ENCODE measurements at regions not wholly inside any gene's neighbourhood (a gene's known extent, or its start where the extent isn't known, plus 50 kb on each side); places are given as distances from the start of the nearest gene placed in this dataset.

DNA sequence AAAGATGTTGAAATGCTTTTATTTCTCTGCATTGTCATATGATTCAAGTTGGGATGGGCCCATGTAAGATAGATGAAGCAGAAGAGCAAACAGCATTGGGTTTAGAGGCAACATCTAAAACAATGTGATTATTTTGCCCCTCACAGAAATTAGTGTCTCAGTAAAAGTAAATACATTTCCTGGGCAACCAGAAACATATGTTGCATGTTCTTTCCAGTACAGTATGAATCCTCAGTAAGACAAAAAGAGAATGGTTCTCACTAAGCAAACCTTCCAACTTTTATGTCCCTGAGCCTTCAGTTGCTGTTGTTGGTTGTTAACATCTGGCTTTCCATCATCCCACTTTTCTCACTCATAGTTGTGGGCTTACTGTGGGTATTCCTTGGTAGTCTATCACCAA lies 222.5 kb upstream of the PRPS1L1 start:
- DNase-seq (ENCODE audit: low spot score) = no peak

GRCh38 chr7:18257711-18258110 lies 230.1 kb upstream of the PRPS1L1 start:
- DNase-seq (ENCODE audit: low spot score) = no peak

DNA sequence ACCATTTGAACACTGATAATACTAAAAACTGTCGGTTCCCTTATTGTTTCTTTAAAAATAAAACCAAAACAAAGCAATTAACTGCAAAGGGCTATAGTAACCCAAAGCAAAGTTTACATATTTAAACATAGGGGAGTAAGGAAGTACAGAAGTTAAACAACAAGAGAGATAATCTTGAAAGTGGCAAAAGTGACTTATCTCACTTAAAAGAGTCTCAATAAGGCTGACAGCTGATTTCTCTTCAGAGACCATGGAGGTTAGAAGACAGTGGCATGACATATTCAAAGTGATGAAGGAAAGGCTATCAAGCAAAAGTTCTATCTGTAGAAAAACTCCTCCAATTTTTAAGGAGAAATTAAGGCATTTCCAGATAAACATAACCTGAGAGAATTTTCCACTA lies 233.5 kb upstream of the HDAC9 start:
- DNase-seq (ENCODE audit: low spot score) = no peak

GRCh38 chr7:18265611-18266281 lies 229.8 kb upstream of the HDAC9 start:
- no peak for DNase-seq (ENCODE audit: low spot score)

DNA sequence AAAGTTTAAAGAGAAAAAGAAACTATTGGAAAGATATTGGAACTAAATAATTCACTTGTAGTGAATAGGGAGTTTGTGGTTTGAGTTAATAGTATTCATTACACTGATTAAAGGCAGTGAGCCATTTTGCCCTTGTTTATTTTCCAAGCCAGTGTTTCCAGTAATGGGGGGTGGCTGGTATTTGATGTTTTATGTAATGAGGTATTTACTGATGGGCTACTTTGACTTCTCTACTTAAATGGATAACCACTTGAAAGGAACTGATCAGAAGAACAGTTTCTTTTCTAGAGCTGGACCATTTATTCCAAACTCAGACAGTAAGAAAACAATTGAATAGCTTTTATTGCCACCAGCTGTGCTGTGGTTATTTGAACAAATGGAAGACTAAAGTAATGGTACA lies 227.0 kb upstream of the HDAC9 start:
- no peak for DNase-seq (ENCODE audit: low spot score)

DNA sequence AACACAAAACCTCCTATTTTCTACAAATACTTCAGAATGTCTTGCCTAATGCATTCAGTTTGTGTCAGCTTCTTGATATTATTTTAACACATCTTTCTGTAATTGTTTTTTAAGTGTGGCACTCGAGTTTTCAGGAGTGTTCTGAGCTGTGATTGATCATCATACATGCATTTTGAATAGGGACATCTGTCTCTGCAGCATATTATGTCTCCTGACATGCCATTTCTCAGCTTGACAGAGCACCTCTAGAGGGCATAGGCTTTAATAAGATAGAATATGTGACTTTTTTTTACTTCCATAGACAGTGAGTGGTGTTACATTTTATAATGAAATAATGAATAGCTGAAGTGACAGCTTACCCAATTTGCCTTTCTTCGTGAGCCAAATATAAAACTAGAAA lies 219.2 kb upstream of the HDAC9 start:
- no peak for DNase-seq (ENCODE audit: low spot score)

DNA sequence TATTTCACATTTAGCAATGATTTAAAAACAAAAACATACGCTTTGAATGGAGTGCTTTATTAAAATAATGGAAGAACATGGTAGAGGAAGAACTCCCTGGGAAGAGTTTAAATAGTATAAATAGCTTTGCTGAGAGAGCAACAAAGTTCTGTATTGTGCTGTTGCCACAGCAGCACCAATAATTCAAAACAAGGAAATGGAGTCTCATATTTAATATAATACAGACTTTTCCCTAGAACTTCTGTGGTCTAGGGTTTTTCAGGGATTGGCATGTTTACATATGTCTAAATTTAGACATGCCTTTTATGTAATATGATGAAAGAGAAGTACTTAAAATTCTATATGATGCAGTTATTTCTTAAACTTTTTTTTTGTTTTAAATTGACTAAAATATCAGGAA lies 217.2 kb upstream of the HDAC9 start:
- DNase-seq (ENCODE audit: low spot score) = no peak

- DNase-seq (ENCODE audit: low spot score) = no peak
These were observed 212.5 kb upstream of the HDAC9 start for GRCh38 chr7:18283045-18283444.

- no peak for DNase-seq (ENCODE audit: low spot score)
These were observed 208.1 kb upstream of the HDAC9 start for GRCh38 chr7:18287482-18287881.

DNA sequence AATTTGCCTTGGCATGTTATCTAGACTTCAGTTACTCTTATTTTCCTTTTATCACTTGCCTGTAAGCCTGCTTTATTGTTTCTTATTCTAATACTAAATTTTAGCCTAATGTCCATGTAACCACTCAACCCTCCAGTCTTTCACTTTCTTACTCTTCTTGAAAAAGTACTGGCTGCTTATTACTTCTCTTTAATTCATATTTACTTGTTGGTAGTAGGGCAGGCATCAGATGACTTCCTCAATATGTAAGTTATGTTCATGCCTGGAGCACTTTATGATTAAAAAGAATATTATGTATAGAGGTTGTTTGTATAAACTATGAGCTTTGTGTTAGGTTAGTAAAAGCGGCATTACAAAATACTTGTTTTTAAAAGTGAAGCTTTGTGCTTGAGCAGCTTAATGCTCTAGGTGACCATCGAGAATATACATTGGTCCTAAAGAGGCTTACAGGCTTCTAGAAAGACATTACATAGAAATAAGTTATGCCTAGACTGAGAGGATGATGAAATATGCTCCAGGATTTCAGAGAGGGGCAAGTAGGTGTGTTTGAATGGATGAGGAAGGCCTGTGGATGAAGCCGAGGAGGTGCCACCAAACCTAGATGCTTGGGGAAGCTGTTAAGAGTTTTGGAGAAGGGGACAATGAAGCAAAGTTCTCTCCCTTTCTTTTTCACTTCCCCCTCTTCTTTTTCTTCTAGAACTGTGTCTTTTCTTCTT lies 207.1 kb upstream of the HDAC9 start:
- no peak for DNase-seq (ENCODE audit: low spot score)

- no peak for DNase-seq (ENCODE audit: low spot score)
These were observed 205.8 kb upstream of the HDAC9 start for GRCh38 chr7:18289788-18290187.

- DNase-seq (ENCODE audit: low spot score) = no peak
These were observed 205.3 kb upstream of the HDAC9 start for GRCh38 chr7:18290223-18290622.

- DNase-seq (ENCODE audit: low spot score) = no peak
These were observed 204.7 kb upstream of the HDAC9 start for GRCh38 chr7:18290865-18291264.

GRCh38 chr7:18292584-18292983 lies 203.0 kb upstream of the HDAC9 start:
- no peak for DNase-seq (ENCODE audit: low spot score)

- no peak for DNase-seq (ENCODE audit: low spot score)
These were observed 201.8 kb upstream of the HDAC9 start for GRCh38 chr7:18293759-18294158.

DNA sequence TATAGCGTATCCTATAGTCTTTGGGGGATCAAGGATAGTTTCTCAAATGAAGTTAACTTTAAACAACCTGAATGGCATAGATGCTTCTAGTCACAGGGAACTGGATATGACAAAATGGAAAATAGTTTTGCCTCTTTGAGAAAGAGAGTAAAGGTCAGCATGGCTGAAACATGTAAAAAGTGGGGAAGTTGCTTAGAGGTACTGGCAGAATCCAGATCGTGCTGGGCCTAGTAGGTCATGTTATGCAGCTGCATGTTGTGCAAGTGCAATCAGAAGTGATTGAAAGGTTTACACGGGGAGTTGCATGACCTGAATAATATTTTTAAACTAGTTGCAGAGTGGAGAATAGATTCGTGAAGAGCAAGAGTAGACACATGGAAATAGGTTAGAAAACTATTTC lies 201.1 kb upstream of the HDAC9 start:
- DNase-seq (ENCODE audit: low spot score) = no peak

- no peak for DNase-seq (ENCODE audit: low spot score)
These were observed 199.6 kb upstream of the HDAC9 start for GRCh38 chr7:18295781-18296423.

- DNase-seq (ENCODE audit: low spot score) = no peak
These were observed 193.5 kb upstream of the HDAC9 start for GRCh38 chr7:18302097-18302496.

GRCh38 chr7:18305866-18306265 lies 189.7 kb upstream of the HDAC9 start:
- DNase-seq (ENCODE audit: low spot score) = no peak

DNA sequence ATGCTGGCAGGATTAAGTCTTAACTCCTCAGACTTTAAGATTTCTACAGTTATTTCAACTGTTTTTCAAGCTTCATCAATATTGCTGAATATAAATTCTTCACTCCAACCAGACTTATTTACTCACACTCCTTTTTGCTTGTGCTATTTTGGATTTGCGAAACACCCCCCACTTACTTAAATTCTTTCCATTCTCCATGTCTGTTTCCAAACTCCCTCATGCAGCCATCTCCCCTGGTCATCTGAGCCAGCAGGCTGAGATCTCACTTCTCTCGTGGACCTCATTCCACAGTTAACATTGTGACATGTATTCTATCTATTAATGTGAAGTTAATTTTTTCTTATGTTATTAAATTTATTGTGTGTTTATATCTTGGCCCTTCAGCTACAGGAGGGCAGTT lies 188.9 kb upstream of the HDAC9 start:
- DNase-seq (ENCODE audit: low spot score) = no peak

- no peak for DNase-seq (ENCODE audit: low spot score)
These were observed 186.6 kb upstream of the HDAC9 start for GRCh38 chr7:18308938-18309337.

DNA sequence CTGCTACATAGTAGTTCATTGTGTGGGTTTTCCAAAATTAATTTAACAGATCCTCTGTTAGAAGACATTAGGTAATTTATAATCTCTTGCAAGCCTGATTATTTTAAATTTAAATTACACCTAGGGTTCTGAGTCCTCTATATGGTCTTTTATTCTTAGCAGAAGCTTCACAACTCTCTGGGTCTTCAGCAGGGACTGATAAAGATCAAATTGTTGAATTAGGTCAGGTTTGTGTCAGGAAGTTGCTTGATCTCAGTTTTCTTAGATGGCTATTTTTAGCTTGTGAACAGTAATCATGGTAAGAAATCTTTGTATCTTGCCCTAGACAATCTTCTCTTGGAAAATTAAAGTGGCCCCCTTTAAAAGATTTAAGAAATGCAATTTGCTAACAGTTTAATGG lies 183.1 kb upstream of the HDAC9 start:
- DNase-seq (ENCODE audit: low spot score) = no peak

GRCh38 chr7:18313965-18314364 lies 181.6 kb upstream of the HDAC9 start:
- DNase-seq (ENCODE audit: low spot score) = no peak

- no peak for DNase-seq (ENCODE audit: low spot score)
These were observed 180.3 kb upstream of the HDAC9 start for GRCh38 chr7:18315241-18315640.
